H9 (cell line): ENCODE measurements at regions not wholly inside any gene's neighbourhood (a gene's known extent, or its start where the extent isn't known, plus 50 kb on each side); places are given as distances from the start of the nearest gene placed in this dataset.

Experiments used
- DNase-seq: peaks from one replicate; pipeline ENCODE4 v3.0.0-alpha.2; 2017
- H2AFZ ChIP-seq: one replicate; pipeline ENCODE4 v1.6.1; 2013; ENCODE audit warnings: mild to moderate bottlenecking, low read length, control low read depth, moderate library complexity
- H2AK5ac ChIP-seq: 2 replicates; pipeline ENCODE4 v1.6.1; 2013; ENCODE audit warnings: low read length, control low read depth, mixed read lengths; ENCODE audit not compliant: insufficient read length
- H2BK120ac ChIP-seq: one replicate; pipeline ENCODE4 v1.6.1; 2013; ENCODE audit warnings: low read depth, mild to moderate bottlenecking, low read length, control low read depth, inconsistent platforms; ENCODE audit not compliant: poor library complexity, severe bottlenecking
- H2BK12ac ChIP-seq: 2 replicates; pipeline ENCODE4 v1.6.1; 2013; ENCODE audit warnings: low read length, control low read depth, mixed read lengths, low read depth; ENCODE audit not compliant: insufficient read length
- H2BK15ac ChIP-seq: 2 replicates; pipeline ENCODE4 v1.6.1; 2013; ENCODE audit warnings: low read depth, low read length, control low read depth
- H2BK20ac ChIP-seq: one replicate; pipeline ENCODE4 v1.6.1; 2013; ENCODE audit warnings: low read depth, mild to moderate bottlenecking, low read length, control low read depth, inconsistent platforms; ENCODE audit not compliant: poor library complexity, severe bottlenecking
- H2BK5ac ChIP-seq: 2 replicates; pipeline ENCODE4 v1.6.1; 2013; ENCODE audit warnings: low read length, control low read depth, mixed read lengths; ENCODE audit not compliant: insufficient read length
- H3K14ac ChIP-seq: 2 replicates; pipeline ENCODE4 v1.6.1; 2013; ENCODE audit warnings: low read length, control low read depth; ENCODE audit not compliant: insufficient read depth
- H3K18ac ChIP-seq: 2 replicates; pipeline ENCODE4 v1.6.1; 2013; ENCODE audit warnings: low read depth, mild to moderate bottlenecking, mixed read lengths, low read length, control low read depth; ENCODE audit not compliant: insufficient read length
- H3K23ac ChIP-seq: 2 replicates; pipeline ENCODE4 v1.6.1; 2013; ENCODE audit warnings: low read length, control low read depth, mixed read lengths, low read depth; ENCODE audit not compliant: insufficient read length
- H3K23me2 ChIP-seq: 2 replicates; pipeline ENCODE4 v1.6.1; 2013; ENCODE audit warnings: low read depth, mild to moderate bottlenecking, mixed read lengths, low read length, control low read depth; ENCODE audit not compliant: insufficient read length, poor library complexity, severe bottlenecking
- H3K27ac ChIP-seq: 2 replicates; pipeline ENCODE4 v1.5.1; 2013; ENCODE audit warnings: low read length, control low read depth, mixed read lengths, low read depth; ENCODE audit not compliant: insufficient read length
- H3K27me3 ChIP-seq: 2 replicates; pipeline ENCODE4 v1.6.1; 2013; ENCODE audit warnings: low read length, control low read depth, inconsistent platforms; ENCODE audit not compliant: insufficient read depth
- H3K4ac ChIP-seq: 2 replicates; pipeline ENCODE4 v1.6.1; 2013; ENCODE audit warnings: low read depth, mild to moderate bottlenecking, control low read depth, inconsistent platforms, low read length, moderate library complexity
- H3K4me1 ChIP-seq: 2 replicates; pipeline ENCODE4 v1.6.1; 2013; ENCODE audit warnings: low read length, control low read depth, inconsistent platforms; ENCODE audit not compliant: insufficient read depth
- H3K4me2 ChIP-seq: 2 replicates; pipeline ENCODE4 v1.6.1; 2013; ENCODE audit warnings: low read length, control low read depth, mixed read lengths; ENCODE audit not compliant: insufficient read length, insufficient read depth
- H3K56ac ChIP-seq: 2 replicates; pipeline ENCODE4 v1.6.1; 2013; ENCODE audit warnings: low read depth, mild to moderate bottlenecking, mixed read lengths, low read length, control low read depth; ENCODE audit not compliant: insufficient read length
- H3K79me1 ChIP-seq: 2 replicates; pipeline ENCODE4 v1.6.1; 2013; ENCODE audit warnings: low read depth, mild to moderate bottlenecking, moderate library complexity, low read length, control low read depth, inconsistent platforms; ENCODE audit not compliant: insufficient read depth, poor library complexity, severe bottlenecking
- H3K79me2 ChIP-seq: 2 replicates; pipeline ENCODE4 v1.6.1; 2013; ENCODE audit warnings: low read length, control low read depth, inconsistent platforms; ENCODE audit not compliant: insufficient read depth
- H3K9ac ChIP-seq: 2 replicates; pipeline ENCODE4 v1.6.1; 2013; ENCODE audit warnings: low read length, control low read depth, mixed read lengths; ENCODE audit not compliant: insufficient read length; ENCODE audit errors: extremely low read depth
- H3K9me3 ChIP-seq: one replicate; pipeline ENCODE4 v1.6.1; 2013; ENCODE audit warnings: low read depth, low read length, inconsistent platforms; ENCODE audit not compliant: control insufficient read depth
- H3T11ph ChIP-seq: one replicate; pipeline ENCODE4 v1.6.1; 2013; ENCODE audit warnings: mild to moderate bottlenecking, low read length, control low read depth, inconsistent platforms
- H4K20me1 ChIP-seq: one replicate; pipeline ENCODE4 v1.6.1; 2013; ENCODE audit not compliant: control insufficient read depth, insufficient read length, insufficient read depth
- H4K5ac ChIP-seq: 2 replicates; pipeline ENCODE4 v1.6.1; 2013; ENCODE audit warnings: low read depth, mild to moderate bottlenecking, mixed read lengths, low read length, control low read depth; ENCODE audit not compliant: insufficient read length
- H4K8ac ChIP-seq: replicated peaks from 2 replicates; pipeline ENCODE4 v1.6.1; 2013; ENCODE audit warnings: low read length, control low read depth, mixed read lengths, low read depth; ENCODE audit not compliant: insufficient read length
- H4K91ac ChIP-seq: 2 replicates; pipeline ENCODE4 v1.6.1; 2013; ENCODE audit warnings: low read depth, mild to moderate bottlenecking, moderate library complexity, mixed read lengths, low read length, control low read depth; ENCODE audit not compliant: insufficient read length
- H3K27ac Mint-ChIP-seq, 3 experiments: 2 replicates in 2 of 3; 3 replicates in 1 of 3; pipeline ENCODE4 v1.8.0; 2020 to 2021; ENCODE audit warnings: mixed read lengths in 3 of 3, mild to moderate bottlenecking in 1 of 3, moderate library complexity in 1 of 3
- H3K27me3 Mint-ChIP-seq: 2 replicates; pipeline ENCODE4 v1.8.0; 2021; ENCODE audit warnings: low read depth, mild to moderate bottlenecking, moderate library complexity, mixed read lengths
- H3K36me3 Mint-ChIP-seq, 3 experiments: 2 replicates in 2 of 3; 3 replicates in 1 of 3; pipeline ENCODE4 v1.8.0; 2020 to 2021; ENCODE audit warnings: low read depth in 3 of 3, mixed read lengths in 3 of 3; ENCODE audit not compliant: insufficient read depth in 1 of 3
- H3K4me1 Mint-ChIP-seq, 2 experiments: 2 replicates each; pipeline ENCODE4 v1.8.0; 2020; ENCODE audit warnings: mixed read lengths in 2 of 2
- H3K4me3 Mint-ChIP-seq, 2 experiments: 2 replicates in 1 of 2; 3 replicates in 1 of 2; pipeline ENCODE4 v1.8.0; 2020 to 2021; ENCODE audit warnings: mild to moderate bottlenecking in 2 of 2, mixed read lengths in 2 of 2, moderate library complexity in 1 of 2
- H3K9me3 Mint-ChIP-seq, 2 experiments: 2 replicates in 1 of 2; 3 replicates in 1 of 2; pipeline ENCODE4 v1.8.0; 2020; ENCODE audit warnings: mild to moderate bottlenecking in 2 of 2, mixed read lengths in 2 of 2, moderate library complexity in 1 of 2
- CTCF ChIP-seq: fragments of 200-600 bp; sonication (generic); conservative IDR thresholded peaks from 3 replicates; pipeline ENCODE4 v1.8.0; 2021; ENCODE audit warnings: antibody characterized with exemption, mild to moderate bottlenecking
- whole genome bisulfite sequencing: extraction: QIAGEN DNeasy Blood & Tissue Kit; methylation state at CpG from one replicate; pipeline ENCODE4 v1.1.7; 2013; ENCODE audit warnings: missing lambda C conversion rate, low lambda C conversion rate, mixed read lengths; ENCODE audit not compliant: insufficient read length; ENCODE audit errors: extremely low coverage; 5-methylcytosine and 5-hydroxymethylcytosine counted together

DNA sequence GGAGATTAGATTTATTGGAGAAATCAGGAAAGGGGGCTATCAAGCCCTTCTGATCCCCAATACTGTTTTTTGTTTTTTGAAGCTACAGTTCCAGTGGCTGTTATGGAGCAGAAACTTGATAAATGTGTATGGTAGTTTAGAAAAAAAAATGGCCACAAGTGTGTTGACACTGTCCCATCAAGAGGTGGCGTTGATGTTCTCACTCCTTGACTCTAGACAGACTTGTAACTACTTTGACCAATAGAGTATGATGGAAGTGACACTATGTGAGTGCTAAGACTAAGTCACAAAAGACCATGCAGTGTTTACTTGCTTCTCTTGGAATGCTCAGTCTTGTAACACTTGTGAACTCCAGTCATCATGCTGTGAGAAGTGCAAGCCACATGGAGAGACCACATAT, 356.7 kb downstream of the PDCD6IP start:
- H3K14ac ChIP-seq: no peak overlapping the region
- no peak overlapping the region for H3K9ac ChIP-seq
- no peaks in the 10 kb centered on the region for H3K79me2 ChIP-seq
- H2BK120ac ChIP-seq: no peak overlapping the region
- no peak overlapping the region for H4K5ac ChIP-seq
- H3K23me2 ChIP-seq: no peaks in the 10 kb centered on the region
- DNase-seq: no peak
- H2BK5ac ChIP-seq: no peak overlapping the region
- H3K4me1 Mint-ChIP-seq: peaks cover 3 to 6% of the 10 kb centered on the region in 2 experiments; a peak in 3 of 4 replicates
- WGBS: no CpG with 5 or more reads among the region's 1 CpG
- H3K18ac ChIP-seq: no peak overlapping the region
- no peak overlapping the region for H3K23ac ChIP-seq
- no peaks in the 10 kb centered on the region for H3K9me3 ChIP-seq
- no peaks in the 10 kb centered on the region for H3K27me3 Mint-ChIP-seq
- H3K4me2 ChIP-seq: no peak overlapping the region
- no peak overlapping the region for H3K27ac Mint-ChIP-seq
- peak; percentile 47 for TF ChIP-seq CTCF
- H3K79me1 ChIP-seq: no peaks in the 10 kb centered on the region
- no peak overlapping the region for H2AFZ ChIP-seq
- no peaks in the 10 kb centered on the region; a peak in 2 of 5 replicates for H3K9me3 Mint-ChIP-seq
- no peak overlapping the region for H4K8ac ChIP-seq
- no peak overlapping the region for H3T11ph ChIP-seq
- H2BK15ac ChIP-seq: no peak overlapping the region
- no peak overlapping the region for H3K56ac ChIP-seq
- no peak overlapping the region for H4K91ac ChIP-seq
- no peak overlapping the region for H2AK5ac ChIP-seq
- no peaks in the 10 kb centered on the region for H3K27me3 ChIP-seq
- no peaks in the 10 kb centered on the region; a peak in 1 of 7 replicates for H3K36me3 Mint-ChIP-seq
- H3K4ac ChIP-seq: no peak overlapping the region
- no peaks in the 10 kb centered on the region; the same call in 1 of the 2 replicates for H3K4me1 ChIP-seq
- no peaks in the 10 kb centered on the region for H4K20me1 ChIP-seq
- no peak overlapping the region for H2BK12ac ChIP-seq
- H3K27ac ChIP-seq: no peak overlapping the region
- no peak overlapping the region for H2BK20ac ChIP-seq
- no peak overlapping the region for H3K4me3 Mint-ChIP-seq
